GM13976 (cell line): ENCODE measurements at regions not wholly inside any gene's neighbourhood (a gene's known extent, or its start where the extent isn't known, plus 50 kb on each side); places are given as distances from the start of the nearest gene placed in this dataset.

Source experiments
- DNase-seq: peaks from one replicate; pipeline ENCODE4 v3.0.0; 2012; ENCODE audit warnings: low spot score
- in situ Hi-C: fragments of 300-500 bp; cut with MboI; formaldehyde crosslinking; loops from one replicate; pipeline ENCODE4 v1.12.0; 2022; ENCODE audit warnings: low sequenced_read_pairs, mixed read lengths, inconsistent platforms; ENCODE audit not compliant: unreplicated experiment
- TF ChIP-seq, protein P1 (sequence below): IDR thresholded peaks from 2 replicates; pipeline ENCODE4 v1.5.1; 2012; ENCODE audit warnings: borderline replicate concordance, mild to moderate bottlenecking; ENCODE audit not compliant: insufficient read depth; ENCODE audit errors: extremely low read depth, missing control alignments, control extremely low read depth

DNA sequence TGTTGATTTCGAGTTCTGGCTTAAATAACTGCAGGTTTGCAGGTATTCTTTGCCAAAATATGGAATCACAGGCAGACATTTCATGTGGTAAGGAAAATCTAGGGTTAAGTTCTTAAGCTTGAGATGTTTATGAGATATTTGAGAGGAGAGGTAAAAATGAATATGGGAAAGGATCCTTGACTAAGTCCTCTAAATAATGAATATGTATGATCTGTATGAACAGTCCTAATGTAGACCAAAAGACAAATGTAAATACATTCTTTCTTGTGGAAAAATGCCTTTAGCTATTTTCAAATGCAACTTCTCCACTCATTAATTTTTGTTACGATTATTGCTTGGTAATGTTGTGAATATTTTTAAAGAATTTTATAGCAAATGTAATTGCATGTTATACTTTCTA, 1632.6 kb downstream of the SUCLG1 start:
- TF ChIP-seq, protein P1, sequence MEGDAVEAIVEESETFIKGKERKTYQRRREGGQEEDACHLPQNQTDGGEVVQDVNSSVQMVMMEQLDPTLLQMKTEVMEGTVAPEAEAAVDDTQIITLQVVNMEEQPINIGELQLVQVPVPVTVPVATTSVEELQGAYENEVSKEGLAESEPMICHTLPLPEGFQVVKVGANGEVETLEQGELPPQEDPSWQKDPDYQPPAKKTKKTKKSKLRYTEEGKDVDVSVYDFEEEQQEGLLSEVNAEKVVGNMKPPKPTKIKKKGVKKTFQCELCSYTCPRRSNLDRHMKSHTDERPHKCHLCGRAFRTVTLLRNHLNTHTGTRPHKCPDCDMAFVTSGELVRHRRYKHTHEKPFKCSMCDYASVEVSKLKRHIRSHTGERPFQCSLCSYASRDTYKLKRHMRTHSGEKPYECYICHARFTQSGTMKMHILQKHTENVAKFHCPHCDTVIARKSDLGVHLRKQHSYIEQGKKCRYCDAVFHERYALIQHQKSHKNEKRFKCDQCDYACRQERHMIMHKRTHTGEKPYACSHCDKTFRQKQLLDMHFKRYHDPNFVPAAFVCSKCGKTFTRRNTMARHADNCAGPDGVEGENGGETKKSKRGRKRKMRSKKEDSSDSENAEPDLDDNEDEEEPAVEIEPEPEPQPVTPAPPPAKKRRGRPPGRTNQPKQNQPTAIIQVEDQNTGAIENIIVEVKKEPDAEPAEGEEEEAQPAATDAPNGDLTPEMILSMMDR: no peak
- in situ Hi-C loops: no loop called here
- DNase-seq: no peak

- TF ChIP-seq, protein P1: no peak
- in situ Hi-C loops: no loop called here
- DNase-seq: no peak
Measured at GRCh38 chr2:82825410-82826090, 1633.5 kb downstream of the SUCLG1 start.

GRCh38 chr2:82823892-82824291, 1635.2 kb downstream of the SUCLG1 start:
- in situ Hi-C loops: no loop called here

DNA sequence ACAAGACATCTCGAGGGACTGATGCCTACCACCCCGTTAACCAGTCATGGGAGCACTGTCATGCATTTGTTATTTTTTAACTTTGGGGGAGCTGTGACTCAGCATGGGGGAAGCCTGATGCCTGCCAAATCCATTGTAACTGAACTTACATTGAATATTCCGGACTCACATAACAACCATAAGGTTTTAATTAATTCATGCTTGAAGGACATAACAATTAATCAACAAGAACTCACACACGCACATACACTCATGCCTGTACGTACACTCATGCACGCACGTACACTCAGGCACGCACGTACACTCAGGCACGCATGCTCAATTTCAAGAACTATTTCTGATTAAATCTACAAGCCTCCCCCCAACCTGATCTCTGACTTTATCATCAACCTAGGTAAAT, 1639.1 kb downstream of the SUCLG1 start:
- in situ Hi-C loops: no loop called here
- TF ChIP-seq, protein P1: no peak
- DNase-seq: no peak

More at GRCh38 chr2:82823892-82824291, 1635.2 kb downstream of the SUCLG1 start:
- no peak for DNase-seq
- TF ChIP-seq, protein P1: no peak

- in situ Hi-C loops: no loop called here
- TF ChIP-seq, protein P1: no peak
- no peak for DNase-seq
Measured at GRCh38 chr2:82814146-82814545, 1644.9 kb downstream of the SUCLG1 start.

DNA sequence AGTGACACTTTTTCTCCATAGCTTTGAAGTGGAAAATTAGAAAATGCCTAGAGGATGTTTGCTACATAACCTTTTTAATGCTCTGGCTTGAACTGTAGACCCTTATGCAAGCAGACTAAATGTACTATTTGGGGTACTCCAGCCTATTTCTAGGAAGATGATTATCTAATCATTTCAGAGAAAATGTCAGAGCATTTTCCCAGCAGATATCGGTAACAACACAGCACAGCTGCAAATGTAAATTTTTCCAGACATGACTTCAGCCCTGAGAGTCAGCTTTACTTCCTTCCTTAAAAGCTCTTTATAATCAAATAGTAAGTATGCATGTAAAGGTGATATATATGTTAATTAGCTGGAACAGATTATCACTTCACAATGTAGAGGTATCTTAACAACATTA, 1647.1 kb downstream of the SUCLG1 start:
- TF ChIP-seq, protein P1: no peak
- DNase-seq: no peak
- in situ Hi-C loops: no loop called here
